HL-60/S4 (cell line): ENCODE measurements at regions not wholly inside any gene's neighbourhood (a gene's known extent, or its start where the extent isn't known, plus 50 kb on each side); places are given as distances from the start of the nearest gene placed in this dataset.
"Not testable (repeated sequence)": the region's sequence is repeated elsewhere in the genome, so short reads cannot be mapped to it uniquely, and the experiment has no call there.

Source experiments
- in situ Hi-C: fragments of 300-500 bp; cut with MboI; formaldehyde crosslinking; loops from 2 replicates; pipeline ENCODE4 v1.14.3; 2022; ENCODE audit warnings: low sequenced_read_pairs

- in situ Hi-C loops: loop anchor here (25.0 kb wide), 1 partner anchor 523 kb away; no protein-coding TSS in a partner anchor
Observed at GRCh38 chrX:66110112-66110511, 53.9 kb upstream of the HEPH start.

- in situ Hi-C loops: loop anchor here (25.0 kb wide), 1 partner anchor 521 kb away; no protein-coding TSS in a partner anchor
Observed at GRCh38 chrX:66107860-66108259, 56.2 kb upstream of the HEPH start.

GRCh38 chrX:66102398-66102797 lies 61.6 kb upstream of the HEPH start:
- in situ Hi-C loops: loop anchor here (25.0 kb wide), 1 partner anchor 515 kb away; no protein-coding TSS in a partner anchor

GRCh38 chrX:66098162-66098561 lies 58.3 kb upstream of the VSIG4 start:
- in situ Hi-C loops: no loop called here

GRCh38 chrX:66096987-66097386 lies 57.1 kb upstream of the VSIG4 start:
- in situ Hi-C loops: not testable (repeated sequence)

GRCh38 chrX:66090004-66090403 lies 50.1 kb upstream of the VSIG4 start:
- in situ Hi-C loops: not testable (repeated sequence)
